ENCODE measurements at regions not wholly inside any gene's neighbourhood (a gene's known extent, or its start where the extent isn't known, plus 50 kb on each side); places are given as distances from the start of the nearest gene placed in this dataset.

GRCh38 chr9:7622481-7622880 lies 177.1 kb downstream of the DMAC1 start:
- no peak for DNase-seq (ENCODE audit: low read depth in 2 of 2)
- Histone ChIP-seq H3K79me2 (ENCODE audit: control insufficient read depth, insufficient read depth, low read length) (no peaks in the 10 kb centered on the region), H3K4me1 (ENCODE audit: control insufficient read depth, extremely low read depth, insufficient read depth, low read length) (no peaks in the 10 kb centered on the region), H4K20me1 (ENCODE audit: control insufficient read depth, extremely low read depth, insufficient read depth, low read length) (no peaks in the 10 kb centered on the region), H3K9me3 (ENCODE audit: control insufficient read depth, insufficient read depth, low read depth, low read length) (no peaks in the 10 kb centered on the region), H2AFZ (ENCODE audit: low read length) (no peak overlapping the region), H3K36me3 (ENCODE audit: control insufficient read depth, insufficient read depth, low read length) (no peaks in the 10 kb centered on the region), H3K4me3 (replicated peaks in 1 of 4; ENCODE audit: control extremely low read depth in 1 of 4, insufficient read depth in 1 of 4, low read depth in 3 of 4, low read length in 4 of 4) (no peak overlapping the region), H3K27me3 (ENCODE audit: control insufficient read depth, insufficient read depth, low read length) (no peaks in the 10 kb centered on the region), H3K4me2 (ENCODE audit: extremely low read depth, insufficient read depth, low read length) (no peak overlapping the region), H3K9ac (ENCODE audit: insufficient read depth, low read length) (no peak overlapping the region), H3K27ac (ENCODE audit: insufficient read depth, low read length) (no peak overlapping the region)
- TF ChIP-seq EZH2 (IDR thresholded peaks at IDR 0.05; ENCODE audit: low read length, missing control alignments) = no peak
- no peak for TF ChIP-seq CTCF (conservative IDR thresholded peaks at IDR 0.05 in 1 of 2, IDR thresholded peaks at IDR 0.05 in 1 of 2; ENCODE audit: low read depth in 1 of 2, low read length in 2 of 2)

- no peaks in the 10 kb centered on the region for H4K20me1 ChIP-seq (ENCODE audit: control insufficient read depth, extremely low read depth, insufficient read depth, low read length)
- H3K9me3 ChIP-seq (ENCODE audit: control insufficient read depth, insufficient read depth, low read depth, low read length) = no peaks in the 10 kb centered on the region
- H3K4me2 ChIP-seq (ENCODE audit: extremely low read depth, insufficient read depth, low read length) = no peak overlapping the region
- H3K9ac ChIP-seq (ENCODE audit: insufficient read depth, low read length) = no peak overlapping the region
- no peak overlapping the region for H3K4me3 ChIP-seq (replicated peaks in 1 of 4; ENCODE audit: control extremely low read depth in 1 of 4, insufficient read depth in 1 of 4, low read depth in 3 of 4, low read length in 4 of 4)
- H3K27ac ChIP-seq (ENCODE audit: insufficient read depth, low read length) = no peak overlapping the region
- H3K36me3 ChIP-seq (ENCODE audit: control insufficient read depth, insufficient read depth, low read length) = no peaks in the 10 kb centered on the region
- no peaks in the 10 kb centered on the region for H3K79me2 ChIP-seq (ENCODE audit: control insufficient read depth, insufficient read depth, low read length)
- DNase-seq (ENCODE audit: low read depth in 2 of 2) = no peak
- TF ChIP-seq EZH2 (IDR thresholded peaks at IDR 0.05; ENCODE audit: low read length, missing control alignments) (no peak), CTCF (conservative IDR thresholded peaks at IDR 0.05 in 1 of 2, IDR thresholded peaks at IDR 0.05 in 1 of 2; ENCODE audit: low read depth in 1 of 2, low read length in 2 of 2) (no peak)
- no peaks in the 10 kb centered on the region for H3K27me3 ChIP-seq (ENCODE audit: control insufficient read depth, insufficient read depth, low read length)
- H3K4me1 ChIP-seq (ENCODE audit: control insufficient read depth, extremely low read depth, insufficient read depth, low read length) = no peaks in the 10 kb centered on the region
- H2AFZ ChIP-seq (ENCODE audit: low read length) = no peak overlapping the region
Measured at GRCh38 chr9:7615344-7615743, 184.2 kb downstream of the DMAC1 start.

- DNase-seq (ENCODE audit: low read depth in 2 of 2) = no peak
- Histone ChIP-seq H3K36me3 (ENCODE audit: control insufficient read depth, insufficient read depth, low read length) (no peaks in the 10 kb centered on the region), H3K27me3 (ENCODE audit: control insufficient read depth, insufficient read depth, low read length) (no peaks in the 10 kb centered on the region), H3K4me2 (ENCODE audit: extremely low read depth, insufficient read depth, low read length) (no peak overlapping the region), H3K4me1 (ENCODE audit: control insufficient read depth, extremely low read depth, insufficient read depth, low read length) (no peaks in the 10 kb centered on the region), H3K4me3 (replicated peaks in 1 of 4; ENCODE audit: control extremely low read depth in 1 of 4, insufficient read depth in 1 of 4, low read depth in 3 of 4, low read length in 4 of 4) (no peak overlapping the region), H4K20me1 (ENCODE audit: control insufficient read depth, extremely low read depth, insufficient read depth, low read length) (no peaks in the 10 kb centered on the region), H3K27ac (ENCODE audit: insufficient read depth, low read length) (no peak overlapping the region), H3K79me2 (ENCODE audit: control insufficient read depth, insufficient read depth, low read length) (no peaks in the 10 kb centered on the region), H3K9ac (ENCODE audit: insufficient read depth, low read length) (no peak overlapping the region), H3K9me3 (ENCODE audit: control insufficient read depth, insufficient read depth, low read depth, low read length) (no peaks in the 10 kb centered on the region), H2AFZ (ENCODE audit: low read length) (no peak overlapping the region)
- TF ChIP-seq EZH2 (IDR thresholded peaks at IDR 0.05; ENCODE audit: low read length, missing control alignments) = no peak
- no peak for TF ChIP-seq CTCF (conservative IDR thresholded peaks at IDR 0.05 in 1 of 2, IDR thresholded peaks at IDR 0.05 in 1 of 2; ENCODE audit: low read depth in 1 of 2, low read length in 2 of 2)
Measured at GRCh38 chr9:7613931-7614330, 185.6 kb downstream of the DMAC1 start.

Data from fibroblast of lung (primary cell).